NB4 (cell line): ENCODE measurements at regions not wholly inside any gene's neighbourhood (a gene's known extent, or its start where the extent isn't known, plus 50 kb on each side); places are given as distances from the start of the nearest gene placed in this dataset.

Experiments used
- DNase-seq: peaks from one replicate; pipeline ENCODE4 v3.0.0; 2010; ENCODE audit warnings: low read depth
- H3K4me3 ChIP-seq: one replicate; pipeline ENCODE4 v1.5.1; 2011; ENCODE audit warnings: mild to moderate bottlenecking, low read depth, low read length, moderate library complexity
- MYC ChIP-seq: IDR thresholded peaks from 2 replicates; pipeline ENCODE4 v1.6.1; 2011; ENCODE audit warnings: low read depth, low read length
- POLR2A ChIP-seq: IDR thresholded peaks from 2 replicates; pipeline ENCODE4 v1.6.1; 2011; ENCODE audit warnings: mild to moderate bottlenecking; ENCODE audit not compliant: insufficient read length; ENCODE audit errors: extremely low read depth
- TF ChIP-seq, protein P1 (sequence below): IDR thresholded peaks from one replicate; pipeline ENCODE4 v1.5.1; 2012; ENCODE audit warnings: low read depth, low read length
- TF ChIP-seq, protein P2 (sequence below): IDR thresholded peaks from 2 replicates; pipeline ENCODE4 v1.6.1; 2011; ENCODE audit warnings: low read depth, low read length

DNA sequence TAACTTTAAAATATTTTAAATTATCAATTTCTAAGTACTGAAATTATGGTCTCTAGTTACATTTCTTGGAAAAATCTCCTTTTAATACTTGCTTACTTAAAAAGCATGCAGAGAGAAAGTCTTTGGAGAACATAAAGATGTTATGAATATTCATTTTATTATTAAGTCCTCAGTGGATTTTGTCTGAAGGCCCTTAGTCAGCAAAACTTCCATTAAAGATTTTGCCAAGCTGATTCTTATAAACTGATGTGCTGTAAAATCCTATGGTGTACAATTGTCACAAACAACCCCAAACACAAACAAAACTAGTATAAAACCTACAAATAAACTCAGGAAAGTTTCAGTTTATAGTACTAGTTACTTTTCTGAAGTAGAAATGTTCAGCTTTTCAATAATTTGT is 372.7 kb downstream of the MEI4 start:
- TF ChIP-seq MYC: no peak
- TF ChIP-seq POLR2A: no peak
- TF ChIP-seq, protein P1, sequence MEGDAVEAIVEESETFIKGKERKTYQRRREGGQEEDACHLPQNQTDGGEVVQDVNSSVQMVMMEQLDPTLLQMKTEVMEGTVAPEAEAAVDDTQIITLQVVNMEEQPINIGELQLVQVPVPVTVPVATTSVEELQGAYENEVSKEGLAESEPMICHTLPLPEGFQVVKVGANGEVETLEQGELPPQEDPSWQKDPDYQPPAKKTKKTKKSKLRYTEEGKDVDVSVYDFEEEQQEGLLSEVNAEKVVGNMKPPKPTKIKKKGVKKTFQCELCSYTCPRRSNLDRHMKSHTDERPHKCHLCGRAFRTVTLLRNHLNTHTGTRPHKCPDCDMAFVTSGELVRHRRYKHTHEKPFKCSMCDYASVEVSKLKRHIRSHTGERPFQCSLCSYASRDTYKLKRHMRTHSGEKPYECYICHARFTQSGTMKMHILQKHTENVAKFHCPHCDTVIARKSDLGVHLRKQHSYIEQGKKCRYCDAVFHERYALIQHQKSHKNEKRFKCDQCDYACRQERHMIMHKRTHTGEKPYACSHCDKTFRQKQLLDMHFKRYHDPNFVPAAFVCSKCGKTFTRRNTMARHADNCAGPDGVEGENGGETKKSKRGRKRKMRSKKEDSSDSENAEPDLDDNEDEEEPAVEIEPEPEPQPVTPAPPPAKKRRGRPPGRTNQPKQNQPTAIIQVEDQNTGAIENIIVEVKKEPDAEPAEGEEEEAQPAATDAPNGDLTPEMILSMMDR: no peak
- TF ChIP-seq, protein P2, sequence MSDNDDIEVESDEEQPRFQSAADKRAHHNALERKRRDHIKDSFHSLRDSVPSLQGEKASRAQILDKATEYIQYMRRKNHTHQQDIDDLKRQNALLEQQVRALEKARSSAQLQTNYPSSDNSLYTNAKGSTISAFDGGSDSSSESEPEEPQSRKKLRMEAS: no peak
- no peak for DNase-seq
- H3K4me3 ChIP-seq: no peak overlapping the region

DNA sequence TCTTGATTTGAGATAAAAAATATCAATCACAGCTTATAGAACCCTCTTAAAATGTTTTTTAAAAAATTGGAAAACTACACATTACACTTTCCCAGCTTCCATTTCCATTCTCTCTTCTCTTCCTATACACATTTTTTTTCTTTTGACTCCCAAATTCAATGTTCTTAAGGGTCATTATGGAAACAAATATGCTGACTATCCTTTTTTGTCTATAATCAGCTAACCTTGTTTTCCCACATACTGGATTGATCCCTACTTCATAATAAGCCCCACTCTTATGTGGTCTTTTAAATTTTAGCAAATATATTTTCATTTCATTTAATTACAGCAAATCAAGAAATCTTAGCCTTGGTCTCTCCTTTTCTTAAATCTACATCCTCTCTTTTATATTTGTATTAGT is 378.4 kb downstream of the MEI4 start:
- no peak for DNase-seq
- TF ChIP-seq, protein P1: no peak
- no peak for TF ChIP-seq POLR2A
- TF ChIP-seq, protein P2: no peak
- no peak for TF ChIP-seq MYC
- no peak overlapping the region for H3K4me3 ChIP-seq

DNA sequence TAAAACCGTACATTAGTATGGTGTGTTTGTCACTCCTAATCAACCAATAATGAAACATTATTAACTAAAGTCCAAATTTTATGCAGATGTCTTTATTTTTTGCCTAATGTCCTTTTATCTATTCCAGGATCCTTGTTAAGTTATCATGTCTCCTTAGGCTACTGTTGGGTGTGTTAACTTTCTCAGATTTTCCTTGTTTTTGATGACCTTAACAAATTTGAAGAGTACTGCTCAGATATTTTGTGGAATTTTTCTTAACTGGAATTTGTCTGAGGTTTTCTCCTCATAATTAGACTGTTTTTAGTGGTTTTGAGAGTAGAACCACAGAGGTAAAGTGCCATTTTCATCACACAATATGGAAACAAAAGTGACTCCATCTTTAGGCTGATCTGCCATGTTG is 406.3 kb downstream of the MEI4 start:
- no peak for DNase-seq
- TF ChIP-seq POLR2A: no peak
- no peak overlapping the region for H3K4me3 ChIP-seq

DNA sequence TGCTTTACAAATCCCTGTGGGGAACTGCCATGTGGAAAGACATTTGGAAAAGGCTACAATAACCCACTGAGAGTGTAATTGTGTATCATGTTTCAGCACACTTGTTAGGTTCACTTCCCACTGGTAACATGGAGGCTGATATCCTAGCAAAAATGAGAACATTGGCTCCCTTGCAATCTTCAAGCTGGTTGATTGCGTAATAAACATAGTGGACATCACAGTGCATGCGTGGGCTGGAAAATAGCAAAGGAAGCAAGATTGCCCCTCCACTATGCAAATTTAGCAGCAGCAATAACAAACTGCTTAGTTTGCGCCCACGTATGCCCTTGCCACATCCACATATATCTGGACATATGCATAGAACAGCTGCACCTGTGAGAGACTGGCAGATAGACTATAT is 410.2 kb downstream of the MEI4 start:
- peak; percentile 3 for DNase-seq
- H3K4me3 ChIP-seq: no peak overlapping the region
- TF ChIP-seq, protein P1: no peak
- TF ChIP-seq MYC (no peak), POLR2A (no peak)
- TF ChIP-seq, protein P2: no peak

DNA sequence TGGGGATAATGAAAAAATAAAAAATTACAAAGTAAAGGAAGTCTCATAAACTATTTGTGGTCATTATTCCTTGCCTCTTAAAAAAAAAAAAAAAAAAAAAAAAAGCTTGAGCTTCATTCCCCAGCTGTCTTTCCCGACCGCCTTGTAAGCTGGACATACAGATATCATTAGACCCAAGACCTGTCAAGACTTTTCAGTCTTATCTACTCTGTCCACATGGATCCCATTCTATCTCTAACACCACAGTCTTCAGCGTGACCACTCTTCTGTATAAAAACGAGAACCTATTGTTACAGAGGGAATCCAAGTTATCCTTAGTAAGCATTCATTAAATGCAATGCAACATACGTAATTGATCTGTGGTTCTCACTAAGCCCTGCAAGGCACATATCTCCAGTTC is 423.5 kb downstream of the MEI4 start:
- TF ChIP-seq, protein P1: no peak
- no peak for TF ChIP-seq MYC
- no peak for TF ChIP-seq POLR2A
- TF ChIP-seq, protein P2: no peak
- DNase-seq: no peak

DNA sequence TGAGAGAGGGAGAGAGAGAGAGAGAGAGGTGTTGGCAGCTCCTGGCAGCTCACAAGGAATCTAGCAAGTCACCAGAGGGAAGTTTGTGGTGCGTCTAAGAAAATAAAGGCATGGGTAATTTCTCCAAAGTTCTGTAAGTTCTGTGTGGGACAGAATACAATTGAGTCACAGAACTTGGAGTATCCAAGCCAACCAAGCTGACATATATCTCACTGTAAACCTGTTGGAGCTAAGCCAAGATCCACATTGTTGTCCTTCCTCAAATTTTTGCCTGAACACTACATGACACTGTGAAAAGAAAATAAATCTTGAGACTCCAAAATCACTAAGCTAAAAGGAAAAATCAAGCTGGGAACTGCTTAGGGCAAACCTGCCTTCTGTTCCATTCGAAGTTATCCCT is 436.7 kb downstream of the MEI4 start:
- H3K4me3 ChIP-seq: no peak overlapping the region
- TF ChIP-seq, protein P1: no peak
- no peak for TF ChIP-seq POLR2A
- TF ChIP-seq MYC: no peak
- TF ChIP-seq, protein P2: no peak
- DNase-seq: no peak

More for the DNA sequence above, 423.5 kb downstream of the MEI4 start:
- no peak overlapping the region for H3K4me3 ChIP-seq
